GM19397 (cell line): ENCODE measurements at regions not wholly inside any gene's neighbourhood (a gene's known extent, or its start where the extent isn't known, plus 50 kb on each side); places are given as distances from the start of the nearest gene placed in this dataset.

Source experiments
- ATAC-seq: cut with Tn5 transposase; IDR thresholded peaks from one replicate; pipeline ENCODE4 v1.9.1; 2021; ENCODE audit warnings: mild to moderate bottlenecking, moderate library complexity; ENCODE audit not compliant: unreplicated experiment

- no peak for ATAC-seq
Observed at GRCh38 chr5:35367526-35367925, 137.2 kb upstream of the PRLR start.

DNA sequence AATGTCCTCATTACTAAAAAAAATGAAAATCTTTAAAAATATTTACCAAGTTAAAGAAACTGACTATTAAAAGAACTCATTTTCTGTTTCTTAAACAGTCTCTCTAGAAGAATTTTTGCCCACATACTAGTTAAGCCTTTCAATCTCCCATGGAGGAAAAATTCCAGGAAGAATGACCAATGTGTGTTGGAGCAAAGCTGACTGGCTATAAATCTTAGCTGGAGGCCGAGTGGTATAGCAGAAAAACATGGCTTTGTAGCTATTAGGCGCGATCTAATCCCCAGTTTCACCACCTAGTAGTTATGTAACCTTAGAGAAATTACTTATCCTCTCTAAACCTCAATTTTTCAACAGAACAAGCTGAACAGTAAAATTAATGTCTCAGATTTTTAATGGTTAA lies 135.5 kb upstream of the PRLR start:
- no peak for ATAC-seq

GRCh38 chr5:35364350-35364749 lies 134.1 kb upstream of the PRLR start:
- no peak for ATAC-seq

- ATAC-seq, result no peak
Observed at GRCh38 chr5:35363387-35363965, 133.2 kb upstream of the PRLR start.

- no peak for ATAC-seq
Observed at GRCh38 chr5:35362772-35363171, 132.5 kb upstream of the PRLR start.

GRCh38 chr5:35360671-35361070 lies 130.4 kb upstream of the PRLR start:
- no peak for ATAC-seq

DNA sequence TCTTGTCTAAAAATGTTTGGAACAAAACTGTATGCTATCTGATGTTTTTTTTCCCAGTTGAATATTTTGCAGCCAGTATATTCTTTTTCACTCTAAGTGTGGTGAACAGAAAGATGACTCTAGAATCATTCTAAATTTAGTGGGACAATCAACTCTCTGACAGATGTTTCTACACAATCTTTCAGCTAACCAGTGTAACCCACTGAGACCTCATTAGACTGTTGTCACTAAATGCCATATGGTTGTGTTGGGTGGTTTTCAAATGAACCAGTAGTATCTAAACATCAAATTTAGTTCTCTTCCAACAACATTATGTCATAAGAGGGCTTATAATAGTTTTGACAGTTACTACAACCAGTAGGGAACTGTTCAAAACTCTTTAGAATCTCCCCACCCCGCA lies 129.6 kb upstream of the PRLR start:
- ATAC-seq, result no peak

- no peak for ATAC-seq
Observed at GRCh38 chr5:35357973-35358372, 127.7 kb upstream of the PRLR start.

GRCh38 chr5:35356725-35357124 lies 126.4 kb upstream of the PRLR start:
- no peak for ATAC-seq

DNA sequence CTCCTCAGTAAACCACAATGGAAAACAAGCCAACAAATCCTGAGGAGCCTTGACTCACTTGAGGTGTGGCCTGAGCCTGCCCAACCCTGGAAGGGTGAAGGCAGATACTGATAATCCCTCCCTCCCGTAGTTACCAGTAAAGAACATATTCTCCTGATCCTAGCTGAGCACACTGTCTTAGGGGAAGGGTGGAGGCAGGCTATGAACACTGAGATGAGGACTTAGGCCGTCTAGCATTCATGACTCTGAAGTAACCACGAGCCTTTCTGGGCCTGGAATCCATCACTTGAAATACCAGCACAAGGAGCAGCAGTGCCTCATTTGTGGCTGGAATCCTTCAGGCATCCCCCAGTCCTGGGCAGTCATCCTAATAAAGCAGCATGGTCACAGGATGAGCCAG lies 124.5 kb upstream of the PRLR start:
- no peak for ATAC-seq

GRCh38 chr5:35345222-35345621 lies 114.9 kb upstream of the PRLR start:
- no peak for ATAC-seq

GRCh38 chr5:35342664-35343063 lies 112.4 kb upstream of the PRLR start:
- ATAC-seq, result no peak

DNA sequence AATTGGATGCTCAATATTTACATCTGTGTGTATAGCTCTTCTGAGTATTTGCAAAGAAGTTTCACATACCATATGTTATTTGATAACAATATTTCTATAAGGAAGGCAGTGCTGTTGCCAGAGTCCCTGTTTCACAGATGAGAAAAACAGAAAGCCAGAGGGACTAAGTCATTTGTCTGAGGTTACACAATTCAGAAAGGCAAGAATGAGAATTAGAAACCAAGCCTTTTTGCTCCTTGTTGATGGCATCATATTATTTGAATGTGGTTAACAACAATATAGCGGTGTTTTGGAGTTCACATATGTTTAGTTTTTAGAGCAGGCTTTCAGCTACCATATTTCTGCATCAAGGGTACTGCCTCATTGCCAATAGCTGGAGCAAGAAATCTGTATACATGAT lies 110.9 kb upstream of the PRLR start:
- no peak for ATAC-seq

- no peak for ATAC-seq
Observed at GRCh38 chr5:35339616-35340100, 109.4 kb upstream of the PRLR start.

- no peak for ATAC-seq
Observed at GRCh38 chr5:35339006-35339405, 108.7 kb upstream of the PRLR start.

DNA sequence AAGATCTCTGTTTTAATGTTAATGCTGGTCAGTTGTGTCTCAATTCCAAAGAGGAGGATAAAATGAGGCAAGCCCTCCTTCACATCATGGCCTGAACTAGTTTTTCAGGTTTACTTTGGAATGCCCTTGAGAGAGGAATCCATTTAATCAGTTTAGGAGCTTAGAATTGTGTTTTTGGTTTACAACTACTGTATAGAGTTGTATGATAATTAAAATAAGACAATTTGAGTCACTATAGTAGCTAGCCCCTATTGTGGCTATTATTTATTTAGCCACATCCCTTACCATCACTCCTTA lies 107.8 kb upstream of the PRLR start:
- no peak for ATAC-seq

DNA sequence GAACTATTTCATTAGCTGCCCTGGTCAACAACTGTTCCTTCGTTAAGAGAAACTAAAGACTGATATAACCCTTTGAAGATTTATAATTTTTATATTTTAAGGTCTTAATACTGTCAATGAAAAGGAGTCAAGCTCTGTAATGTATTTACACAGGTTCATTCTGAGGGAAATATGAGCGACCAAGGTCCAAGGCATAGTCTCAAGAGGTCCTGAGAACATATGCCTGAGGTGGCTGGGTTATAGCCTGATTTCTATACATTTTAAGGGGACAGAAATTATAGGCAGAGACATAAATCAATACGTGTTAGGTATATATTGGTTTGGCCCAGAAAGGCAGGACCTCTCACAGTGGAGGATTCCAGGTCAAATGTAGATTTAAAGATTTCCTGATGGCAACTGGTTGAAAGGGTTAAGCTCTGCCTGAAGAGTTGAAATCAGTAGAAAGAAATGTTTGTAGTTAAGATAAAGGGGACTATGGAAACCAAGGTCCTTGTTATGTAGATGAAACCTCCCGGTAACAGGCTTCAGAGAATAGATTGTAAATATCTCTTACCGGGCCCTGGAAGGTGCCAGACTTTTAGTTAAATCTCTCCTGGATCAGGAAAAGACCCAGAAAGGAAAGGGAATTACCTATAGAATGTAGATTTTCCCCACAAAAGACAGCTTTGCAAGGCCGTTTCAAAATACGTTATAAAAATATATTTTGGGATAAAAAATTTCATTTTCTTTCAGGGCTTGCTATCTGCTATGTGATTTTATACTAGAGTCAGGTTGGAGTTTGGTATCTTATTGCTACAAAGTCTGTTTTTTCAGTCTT lies 107.3 kb upstream of the PRLR start:
- no peak for ATAC-seq

DNA sequence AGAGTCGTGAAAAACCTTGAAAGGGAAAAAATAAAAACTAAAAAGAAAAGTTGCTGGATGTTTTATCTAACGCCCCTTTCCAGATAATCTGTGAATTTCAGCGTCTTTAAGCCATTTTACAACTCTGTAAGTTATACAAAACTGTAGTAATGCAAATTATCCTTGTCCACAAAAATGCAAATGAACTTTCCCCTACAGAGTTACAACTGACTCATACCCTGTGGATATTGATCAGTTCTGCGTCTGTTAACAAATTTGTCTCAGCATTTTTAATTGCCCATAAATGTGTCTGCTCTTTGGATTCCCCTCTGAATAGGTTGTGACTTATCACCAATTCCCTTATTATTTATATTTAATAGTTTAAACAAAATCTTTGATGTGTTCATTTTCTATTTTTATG lies 105.9 kb upstream of the PRLR start:
- ATAC-seq, result no peak

- no peak for ATAC-seq
Observed at GRCh38 chr5:35335752-35336151, 105.5 kb upstream of the PRLR start.

DNA sequence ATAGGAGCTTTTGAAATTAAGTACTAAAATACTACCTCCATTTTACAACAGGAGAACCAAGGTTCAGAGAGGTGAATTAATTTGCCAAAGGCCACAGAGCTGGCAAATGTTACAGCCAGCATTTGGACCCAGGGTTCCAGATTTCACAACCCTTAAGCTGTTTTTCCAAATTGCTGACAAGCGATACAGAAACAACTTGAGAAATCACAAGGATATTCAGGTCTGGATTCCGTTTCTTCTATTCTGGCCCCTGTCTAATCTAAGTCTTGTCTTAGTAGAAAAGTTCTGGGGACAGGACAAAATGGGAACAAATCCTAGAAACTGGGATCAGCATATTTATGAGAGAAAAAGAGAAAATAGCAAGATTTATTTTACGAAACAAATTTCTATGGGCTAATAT lies 103.1 kb upstream of the PRLR start:
- ATAC-seq, result no peak

DNA sequence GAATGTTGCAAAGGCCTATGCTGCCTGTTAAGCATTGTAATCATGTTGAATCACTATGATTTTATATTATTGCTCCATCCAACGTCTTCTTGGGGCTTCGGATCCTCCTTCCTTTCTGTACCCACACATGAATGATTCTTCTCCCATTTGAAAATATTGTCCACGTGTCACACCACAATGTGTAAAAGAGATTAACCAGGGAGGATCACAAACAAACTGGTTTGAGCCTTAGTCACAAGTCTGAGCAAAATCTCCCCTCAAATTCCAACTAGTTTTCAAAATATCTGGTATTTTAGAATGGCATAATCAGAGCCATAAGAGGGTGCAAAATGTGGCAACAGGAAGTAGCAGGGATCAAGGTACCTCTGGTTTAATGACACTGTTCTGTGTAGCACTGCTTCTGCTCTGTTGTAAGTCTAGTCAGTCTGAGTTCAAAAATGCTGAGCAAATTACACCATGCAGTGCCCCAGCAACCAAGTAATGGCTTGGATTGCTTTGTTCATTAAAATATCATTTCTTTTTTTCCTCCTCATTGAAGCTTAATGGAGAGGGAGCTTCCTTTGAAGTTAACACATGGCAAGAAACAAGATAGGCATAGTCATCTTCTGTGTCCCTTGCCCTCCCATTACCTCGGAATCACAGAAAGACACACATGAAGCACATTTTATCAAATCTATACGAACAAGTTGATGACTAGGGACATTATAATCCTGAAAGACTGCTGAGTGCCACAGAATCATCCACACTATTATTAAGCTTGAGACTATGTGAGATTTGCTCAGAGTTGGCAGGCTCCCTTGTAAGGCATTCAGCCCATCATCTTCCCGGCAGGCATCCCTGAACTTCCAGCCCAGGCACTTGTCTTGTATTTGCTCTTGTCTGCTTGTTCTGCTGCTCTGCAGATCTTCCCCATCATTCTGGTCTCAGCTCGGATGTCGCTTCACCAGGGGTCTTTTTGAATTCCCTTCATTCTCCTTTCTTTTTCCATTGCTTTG lies 102.0 kb upstream of the PRLR start:
- no peak for ATAC-seq

- ATAC-seq, result no peak
Observed at GRCh38 chr5:35325836-35326235, 95.5 kb upstream of the PRLR start.
